Stimulated activated CD4-positive, alpha-beta T cell treated with anti-CD3 and anti-CD28 coated beads, Interleukin-15, amount 100 ng/mL, for 24 hours (primary cell): ENCODE measurements at regions not wholly inside any gene's neighbourhood (a gene's known extent, or its start where the extent isn't known, plus 50 kb on each side); places are given as distances from the start of the nearest gene placed in this dataset.
A peak's percentile ranks its signal among the peaks of the same experiment; 100 is the strongest.

Experiments used
- DNase-seq: peaks from one replicate; pipeline ENCODE4 v3.0.0-alpha.2; 2020

- no peak for DNase-seq
Measured at GRCh38 chr13:31930490-31930889, 101.1 kb upstream of the FRY start.

- peak; percentile 11 for DNase-seq
Measured at GRCh38 chr13:31930901-31931522, 100.6 kb upstream of the FRY start.

GRCh38 chr13:31937436-31937835 lies 94.1 kb upstream of the FRY start:
- DNase-seq: no peak

GRCh38 chr13:31940076-31940475 lies 91.5 kb upstream of the FRY start:
- DNase-seq: no peak

- DNase-seq: no peak
Measured at GRCh38 chr13:31943591-31943990, 88.0 kb upstream of the FRY start.

GRCh38 chr13:31944262-31945160 lies 87.1 kb upstream of the FRY start:
- DNase-seq: no peak

- DNase-seq: no peak
Measured at GRCh38 chr13:31945202-31945961, 86.2 kb upstream of the FRY start.

GRCh38 chr13:31946091-31946770 lies 85.3 kb upstream of the FRY start:
- DNase-seq: no peak

- DNase-seq: no peak
Measured at GRCh38 chr13:31947105-31947504, 84.5 kb upstream of the FRY start.

GRCh38 chr13:31947506-31947905 lies 84.1 kb upstream of the FRY start:
- no peak for DNase-seq

- DNase-seq: no peak
Measured at GRCh38 chr13:31949486-31949885, 82.1 kb upstream of the FRY start.

- DNase-seq: no peak
Measured at GRCh38 chr13:31950111-31950815, 81.3 kb upstream of the FRY start.

- DNase-seq: no peak
Measured at GRCh38 chr13:31951215-31951678, 80.3 kb upstream of the FRY start.

GRCh38 chr13:31952641-31953380 lies 78.8 kb upstream of the FRY start:
- DNase-seq: no peak

- no peak for DNase-seq
Measured at GRCh38 chr13:31955101-31955500, 76.5 kb upstream of the FRY start.

- DNase-seq: no peak
Measured at GRCh38 chr13:31955741-31956140, 75.8 kb upstream of the FRY start.

GRCh38 chr13:31956980-31957644 lies 74.5 kb upstream of the FRY start:
- no peak for DNase-seq

GRCh38 chr13:31957772-31958171 lies 73.8 kb upstream of the FRY start:
- DNase-seq: no peak

- no peak for DNase-seq
Measured at GRCh38 chr13:31962731-31963370, 68.7 kb upstream of the FRY start.

GRCh38 chr13:31963631-31964030 lies 67.9 kb upstream of the FRY start:
- DNase-seq: no peak
